Fibroblast of lung (primary cell): ENCODE measurements at regions not wholly inside any gene's neighbourhood (a gene's known extent, or its start where the extent isn't known, plus 50 kb on each side); places are given as distances from the start of the nearest gene placed in this dataset.

Experiments used
- DNase-seq, 2 donors: peaks; one replicate each; pipeline versions ENCODE4 v3.0.0 to v3.0.0-alpha.2; 2010; ENCODE audit warnings: low read depth in 2 of 2
- H2AFZ ChIP-seq: 2 replicates; pipeline ENCODE4 v1.5.1; 2012; ENCODE audit warnings: low read length, control low read depth, inconsistent platforms
- H3K27ac ChIP-seq: 2 replicates; pipeline ENCODE4 v1.5.1; 2011; ENCODE audit warnings: low read length, control low read depth; ENCODE audit not compliant: insufficient read depth
- H3K27me3 ChIP-seq: 2 replicates; pipeline ENCODE4 v1.5.1; 2011; ENCODE audit warnings: mild to moderate bottlenecking, low read length; ENCODE audit not compliant: control insufficient read depth, insufficient read depth
- H3K36me3 ChIP-seq: 2 replicates; pipeline ENCODE4 v1.5.1; 2011; ENCODE audit warnings: low read length; ENCODE audit not compliant: control insufficient read depth, insufficient read depth
- H3K4me1 ChIP-seq: 2 replicates; pipeline ENCODE4 v1.5.1; 2011; ENCODE audit warnings: low read length; ENCODE audit not compliant: control insufficient read depth, insufficient read depth; ENCODE audit errors: extremely low read depth
- H3K4me2 ChIP-seq: 2 replicates; pipeline ENCODE4 v1.5.1; 2011; ENCODE audit warnings: low read length, control low read depth; ENCODE audit not compliant: insufficient read depth; ENCODE audit errors: extremely low read depth
- H3K4me3 ChIP-seq, 4 experiments: fragments of 200-600 bp in 1 of 4; sonication (generic) in 1 of 4; replicated peaks in 1 of 4; 2 replicates each; pipeline ENCODE4 v1.5.1; 2011 to 2016; ENCODE audit warnings: low read length in 4 of 4, low read depth in 3 of 4, mild to moderate bottlenecking in 3 of 4, control low read depth in 2 of 4, inconsistent platforms in 1 of 4, mixed read lengths in 1 of 4; ENCODE audit not compliant: insufficient read depth in 1 of 4; ENCODE audit errors: control extremely low read depth in 1 of 4
- H3K79me2 ChIP-seq: 2 replicates; pipeline ENCODE4 v1.5.1; 2012; ENCODE audit warnings: mild to moderate bottlenecking, low read length, inconsistent platforms; ENCODE audit not compliant: control insufficient read depth, insufficient read depth
- H3K9ac ChIP-seq: 2 replicates; pipeline ENCODE4 v1.5.1; 2011; ENCODE audit warnings: mild to moderate bottlenecking, low read length, control low read depth; ENCODE audit not compliant: insufficient read depth
- H3K9me3 ChIP-seq: 2 replicates; pipeline ENCODE4 v1.5.1; 2012; ENCODE audit warnings: low read depth, low read length; ENCODE audit not compliant: control insufficient read depth, insufficient read depth
- H4K20me1 ChIP-seq: 2 replicates; pipeline ENCODE4 v1.5.1; 2011; ENCODE audit warnings: low read length; ENCODE audit not compliant: control insufficient read depth, insufficient read depth; ENCODE audit errors: extremely low read depth
- EZH2 ChIP-seq: IDR thresholded peaks from 2 replicates; pipeline ENCODE4 v1.5.1; 2012; ENCODE audit warnings: low read length, control low read depth, mild to moderate bottlenecking; ENCODE audit errors: missing control alignments
- TF ChIP-seq, protein P1 (sequence below), 2 donors: IDR thresholded peaks in 1 of 2; conservative IDR thresholded peaks in 1 of 2; 1 replicate in 1 of 2; 2 replicates in 1 of 2; pipeline ENCODE4 v1.5.1; 2011 to 2012; ENCODE audit warnings: low read length in 2 of 2, control low read depth in 1 of 2, inconsistent platforms in 1 of 2, low read depth in 1 of 2, mild to moderate bottlenecking in 1 of 2

- Histone ChIP-seq H3K36me3 (no peaks in the 10 kb centered on the region), H3K4me1 (no peaks in the 10 kb centered on the region), H3K27ac (no peak overlapping the region), H2AFZ (no peak overlapping the region), H3K9me3 (no peaks in the 10 kb centered on the region), H3K79me2 (no peaks in the 10 kb centered on the region), H3K4me2 (no peak overlapping the region), H3K4me3 (no peak overlapping the region), H3K9ac (no peak overlapping the region), H3K27me3 (no peaks in the 10 kb centered on the region), H4K20me1 (no peaks in the 10 kb centered on the region)
- no peak for DNase-seq
- TF ChIP-seq, protein P1, sequence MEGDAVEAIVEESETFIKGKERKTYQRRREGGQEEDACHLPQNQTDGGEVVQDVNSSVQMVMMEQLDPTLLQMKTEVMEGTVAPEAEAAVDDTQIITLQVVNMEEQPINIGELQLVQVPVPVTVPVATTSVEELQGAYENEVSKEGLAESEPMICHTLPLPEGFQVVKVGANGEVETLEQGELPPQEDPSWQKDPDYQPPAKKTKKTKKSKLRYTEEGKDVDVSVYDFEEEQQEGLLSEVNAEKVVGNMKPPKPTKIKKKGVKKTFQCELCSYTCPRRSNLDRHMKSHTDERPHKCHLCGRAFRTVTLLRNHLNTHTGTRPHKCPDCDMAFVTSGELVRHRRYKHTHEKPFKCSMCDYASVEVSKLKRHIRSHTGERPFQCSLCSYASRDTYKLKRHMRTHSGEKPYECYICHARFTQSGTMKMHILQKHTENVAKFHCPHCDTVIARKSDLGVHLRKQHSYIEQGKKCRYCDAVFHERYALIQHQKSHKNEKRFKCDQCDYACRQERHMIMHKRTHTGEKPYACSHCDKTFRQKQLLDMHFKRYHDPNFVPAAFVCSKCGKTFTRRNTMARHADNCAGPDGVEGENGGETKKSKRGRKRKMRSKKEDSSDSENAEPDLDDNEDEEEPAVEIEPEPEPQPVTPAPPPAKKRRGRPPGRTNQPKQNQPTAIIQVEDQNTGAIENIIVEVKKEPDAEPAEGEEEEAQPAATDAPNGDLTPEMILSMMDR (conservative IDR thresholded peaks at IDR 0.05 in 1 of 2, IDR thresholded peaks at IDR 0.05 in 1 of 2; ENCODE audit: low read depth in 1 of 2, low read length in 2 of 2) = no peak
- no peak for TF ChIP-seq EZH2
Measured at GRCh38 chr15:81572190-81572589, 198.2 kb upstream of the TMC3 start.

DNA sequence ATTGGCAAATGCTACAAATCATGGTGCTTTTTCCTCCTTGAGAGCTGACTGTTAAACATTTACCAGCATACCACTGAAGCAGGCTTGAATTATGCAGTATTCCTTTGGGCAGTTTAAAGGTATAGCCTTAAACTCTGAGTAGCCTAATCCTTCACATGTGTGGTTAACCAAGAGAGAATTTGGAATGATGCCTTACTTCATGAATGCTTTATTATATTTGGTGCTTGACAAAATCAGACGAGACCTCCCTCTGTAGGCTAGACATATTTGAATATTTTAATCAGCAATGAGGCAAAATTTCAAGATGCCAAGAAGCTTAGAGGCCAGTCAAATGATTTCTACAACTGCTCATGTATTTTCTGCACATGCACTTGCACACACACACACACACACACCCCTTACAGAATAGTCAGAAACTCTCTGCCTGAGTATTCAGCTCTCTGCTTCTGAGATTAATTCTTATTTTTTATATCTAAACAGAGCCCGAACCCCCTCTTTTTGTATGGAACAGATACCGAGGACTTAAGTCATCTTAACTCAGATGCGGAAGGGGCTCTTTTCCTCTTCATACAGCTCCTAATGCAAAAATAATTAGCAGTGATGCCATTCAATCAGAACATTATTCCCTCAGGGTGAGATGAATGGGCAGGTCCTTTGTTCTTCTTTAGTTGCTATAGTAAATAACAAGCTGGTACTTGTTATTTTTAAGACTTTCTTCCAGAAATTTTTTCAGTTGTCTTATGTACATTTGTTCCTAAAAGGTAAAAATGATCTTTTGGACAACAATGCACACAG lies 195.5 kb upstream of the TMC3 start:
- H3K27me3 ChIP-seq = no peaks in the 10 kb centered on the region
- H2AFZ ChIP-seq = no peak overlapping the region
- no peak overlapping the region for H3K4me3 ChIP-seq
- DNase-seq = peak in 1 of 2 donors; percentile 1
- no peak overlapping the region for H3K4me2 ChIP-seq
- no peaks in the 10 kb centered on the region for H3K9me3 ChIP-seq
- no peak overlapping the region for H3K9ac ChIP-seq
- H4K20me1 ChIP-seq = no peaks in the 10 kb centered on the region
- H3K79me2 ChIP-seq = no peaks in the 10 kb centered on the region
- TF ChIP-seq, protein P1 (conservative IDR thresholded peaks at IDR 0.05 in 1 of 2, IDR thresholded peaks at IDR 0.05 in 1 of 2; ENCODE audit: low read depth in 1 of 2, low read length in 2 of 2) = no peak
- no peak for TF ChIP-seq EZH2
- H3K4me1 ChIP-seq = no peaks in the 10 kb centered on the region
- no peaks in the 10 kb centered on the region for H3K36me3 ChIP-seq
- no peak overlapping the region for H3K27ac ChIP-seq

- Histone ChIP-seq H3K4me1 (no peaks in the 10 kb centered on the region), H3K27me3 (no peaks in the 10 kb centered on the region), H3K4me2 (no peak overlapping the region), H3K79me2 (no peaks in the 10 kb centered on the region), H3K9me3 (no peaks in the 10 kb centered on the region), H3K9ac (no peak overlapping the region), H3K4me3 (no peak overlapping the region), H4K20me1 (no peaks in the 10 kb centered on the region), H3K27ac (no peak overlapping the region), H2AFZ (no peak overlapping the region), H3K36me3 (no peaks in the 10 kb centered on the region)
- no peak for DNase-seq
- TF ChIP-seq EZH2 = no peak
- TF ChIP-seq, protein P1 (conservative IDR thresholded peaks at IDR 0.05 in 1 of 2, IDR thresholded peaks at IDR 0.05 in 1 of 2; ENCODE audit: low read depth in 1 of 2, low read length in 2 of 2) = no peak
Measured at GRCh38 chr15:81567924-81568323, 193.9 kb upstream of the TMC3 start.
